ENCODE measurements at regions not wholly inside any gene's neighbourhood (a gene's known extent, or its start where the extent isn't known, plus 50 kb on each side); places are given as distances from the start of the nearest gene placed in this dataset.

DNA sequence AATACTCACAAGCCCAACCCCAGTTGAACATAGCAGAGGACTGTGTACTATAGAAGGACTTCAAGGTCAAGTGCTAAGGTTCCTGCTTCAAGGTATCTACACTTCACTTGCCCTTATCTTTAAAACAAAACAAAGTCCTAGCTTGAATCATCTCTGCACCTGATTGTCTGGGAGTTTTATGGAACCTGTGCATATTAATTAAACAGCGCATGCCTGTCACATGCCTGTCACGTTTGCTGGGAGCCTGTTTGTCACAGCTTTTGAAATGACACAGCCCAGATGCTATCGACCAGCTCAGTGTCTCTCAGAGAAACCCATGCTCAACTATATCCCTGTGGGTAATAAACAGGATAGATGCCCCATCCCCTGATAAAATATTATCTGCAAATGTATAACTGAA lies 476.0 kb downstream of the ZSWIM6 start:
- Histone ChIP-seq H3K4me3 (ENCODE audit: low read length) (no peak overlapping the region), H3K4me1 (ENCODE audit: control insufficient read depth, low read depth, low read length) (no peaks in the 10 kb centered on the region), H3K27ac (ENCODE audit: low read length) (no peak overlapping the region), H3K36me3 (ENCODE audit: control insufficient read depth, low read depth, low read length) (no peaks in the 10 kb centered on the region), H3K27me3 (ENCODE audit: control insufficient read depth, insufficient read depth, low read length) (no peaks in the 10 kb centered on the region), H3K9ac (ENCODE audit: low read length) (no peak overlapping the region), H3K9me3 (ENCODE audit: control insufficient read depth, low read depth, low read length) (no peaks in the 10 kb centered on the region)

DNA sequence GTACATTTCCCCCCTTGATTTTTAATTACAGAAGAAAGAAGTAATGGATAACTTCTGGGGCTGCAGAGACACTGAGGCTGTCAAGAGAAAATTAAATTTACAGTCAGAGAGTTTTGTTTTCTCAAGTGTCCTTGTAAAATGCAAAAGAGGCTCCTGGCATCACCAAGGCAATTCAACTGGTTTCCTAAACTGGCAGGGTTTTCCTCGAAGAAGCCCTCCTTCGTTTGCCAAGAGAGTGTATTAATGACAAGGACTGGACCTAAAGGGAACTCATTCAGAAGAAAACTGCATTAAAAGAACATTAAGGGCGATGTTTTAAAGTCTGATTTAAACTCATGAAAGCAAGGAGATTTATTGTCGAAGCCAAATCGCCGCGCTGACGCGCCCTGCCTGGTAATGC lies 476.9 kb downstream of the ZSWIM6 start:
- no peak overlapping the region for H3K27ac ChIP-seq (ENCODE audit: low read length)
- no peak overlapping the region for H3K9ac ChIP-seq (ENCODE audit: low read length)
- no peaks in the 10 kb centered on the region for H3K9me3 ChIP-seq (ENCODE audit: control insufficient read depth, low read depth, low read length)
- no peaks in the 10 kb centered on the region for H3K36me3 ChIP-seq (ENCODE audit: control insufficient read depth, low read depth, low read length)
- H3K4me1 ChIP-seq (ENCODE audit: control insufficient read depth, low read depth, low read length) = no peaks in the 10 kb centered on the region
- H3K4me3 ChIP-seq (ENCODE audit: low read length) = no peak overlapping the region
- H3K27me3 ChIP-seq (ENCODE audit: control insufficient read depth, insufficient read depth, low read length) = no peaks in the 10 kb centered on the region

DNA sequence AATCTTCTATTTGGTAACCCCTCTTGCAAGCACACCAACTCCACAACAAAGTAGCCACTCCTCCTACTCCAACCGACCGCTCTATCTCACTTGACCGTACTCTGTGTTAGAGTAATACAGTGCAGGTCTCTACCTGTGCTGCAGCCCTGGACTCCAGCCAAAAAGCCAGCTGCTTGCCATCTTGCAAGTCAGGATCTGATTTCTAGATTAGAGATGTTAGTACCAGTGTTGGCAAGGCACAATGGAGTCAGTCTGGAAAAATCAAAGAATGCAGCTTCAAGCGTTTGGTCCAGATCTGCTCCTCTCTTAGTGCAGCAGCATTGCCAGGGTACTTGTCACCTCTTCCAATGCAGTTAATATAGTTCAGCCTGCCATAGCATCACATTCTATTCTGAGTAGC lies 477.6 kb downstream of the ZSWIM6 start:
- no peak overlapping the region for H3K27ac ChIP-seq (ENCODE audit: low read length)
- H3K9ac ChIP-seq (ENCODE audit: low read length) = no peak overlapping the region
- H3K36me3 ChIP-seq (ENCODE audit: control insufficient read depth, low read depth, low read length) = no peaks in the 10 kb centered on the region

DNA sequence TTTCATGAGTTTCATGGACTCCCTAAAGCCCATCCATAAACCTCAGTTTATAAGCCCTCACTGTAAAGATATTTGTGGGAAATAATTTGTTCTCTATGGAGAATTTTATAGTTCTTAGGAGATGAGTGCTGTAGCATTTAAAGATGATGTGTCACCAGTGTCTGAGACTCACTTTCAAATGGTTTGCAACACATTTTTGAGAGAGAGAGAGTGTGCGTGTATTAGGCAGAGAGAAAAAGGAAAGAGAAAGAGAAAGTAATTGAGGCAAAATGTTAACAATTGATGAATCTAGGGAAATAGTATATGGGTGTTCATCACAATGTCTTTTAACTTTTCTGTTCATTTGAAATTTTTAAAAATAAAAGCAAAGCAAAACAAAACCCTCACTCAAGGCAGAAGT lies 479.0 kb downstream of the ZSWIM6 start:
- Histone ChIP-seq H3K9me3 (ENCODE audit: control insufficient read depth, low read depth, low read length) (no peaks in the 10 kb centered on the region), H3K4me3 (ENCODE audit: low read length) (no peak overlapping the region), H3K9ac (ENCODE audit: low read length) (no peak overlapping the region), H3K27ac (ENCODE audit: low read length) (no peak overlapping the region), H3K36me3 (ENCODE audit: control insufficient read depth, low read depth, low read length) (no peaks in the 10 kb centered on the region), H3K27me3 (ENCODE audit: control insufficient read depth, insufficient read depth, low read length) (no peaks in the 10 kb centered on the region), H3K4me1 (ENCODE audit: control insufficient read depth, low read depth, low read length) (no peaks in the 10 kb centered on the region)

More for the DNA sequence above, 477.6 kb downstream of the ZSWIM6 start:
- Histone ChIP-seq H3K4me3 (ENCODE audit: low read length) (no peak overlapping the region), H3K4me1 (ENCODE audit: control insufficient read depth, low read depth, low read length) (no peaks in the 10 kb centered on the region), H3K27me3 (ENCODE audit: control insufficient read depth, insufficient read depth, low read length) (no peaks in the 10 kb centered on the region), H3K9me3 (ENCODE audit: control insufficient read depth, low read depth, low read length) (no peaks in the 10 kb centered on the region)

DNA sequence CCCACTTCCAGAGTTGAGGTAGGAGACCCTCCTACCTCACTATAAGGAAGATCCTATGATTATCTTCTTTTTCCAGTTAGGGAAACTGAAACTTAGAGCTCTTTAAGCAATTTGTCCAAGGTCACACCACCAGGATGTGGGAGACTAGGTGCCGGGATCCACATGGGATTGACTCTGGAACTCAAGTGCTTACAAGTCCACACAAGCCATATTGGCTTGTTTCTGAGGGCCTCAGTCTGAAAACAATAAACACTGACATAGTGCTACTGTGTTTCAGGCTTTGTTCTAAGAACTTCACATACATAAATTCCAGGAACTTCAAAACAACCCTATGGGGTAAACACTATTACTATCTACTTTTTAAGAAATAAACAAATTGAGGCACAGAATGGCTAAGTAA lies 481.3 kb downstream of the ZSWIM6 start:
- Histone ChIP-seq H3K36me3 (ENCODE audit: control insufficient read depth, low read depth, low read length) (no peaks in the 10 kb centered on the region), H3K9me3 (ENCODE audit: control insufficient read depth, low read depth, low read length) (no peaks in the 10 kb centered on the region), H3K9ac (ENCODE audit: low read length) (no peak overlapping the region), H3K4me1 (ENCODE audit: control insufficient read depth, low read depth, low read length) (peaks cover 7% of the 10 kb centered on the region), H3K27me3 (ENCODE audit: control insufficient read depth, insufficient read depth, low read length) (no peaks in the 10 kb centered on the region), H3K27ac (ENCODE audit: low read length) (no peak overlapping the region), H3K4me3 (ENCODE audit: low read length) (no peak overlapping the region)

DNA sequence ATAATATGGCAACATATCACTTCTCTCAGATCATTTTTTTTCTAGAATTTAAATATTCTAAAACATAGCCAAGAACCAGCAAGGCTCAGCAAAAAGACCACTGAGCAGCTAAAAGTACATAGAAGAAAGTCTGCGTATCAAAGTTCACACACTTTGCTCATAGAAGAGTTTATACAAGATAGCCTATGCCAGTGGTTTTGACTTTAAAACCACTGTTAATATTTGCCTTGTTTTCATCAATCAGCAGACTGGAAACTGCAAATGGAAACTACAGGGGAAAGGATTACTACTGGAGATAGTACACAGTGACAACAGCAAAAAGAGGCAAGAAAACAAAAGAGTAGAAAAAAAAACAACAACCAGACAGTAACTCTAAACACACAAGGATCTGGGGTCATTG lies 483.3 kb downstream of the ZSWIM6 start:
- Histone ChIP-seq H3K9me3 (ENCODE audit: control insufficient read depth, low read depth, low read length) (no peaks in the 10 kb centered on the region), H3K9ac (ENCODE audit: low read length) (no peak overlapping the region), H3K4me3 (ENCODE audit: low read length) (no peak overlapping the region), H3K27ac (ENCODE audit: low read length) (no peak overlapping the region), H3K4me1 (ENCODE audit: control insufficient read depth, low read depth, low read length) (peaks cover 7% of the 10 kb centered on the region), H3K27me3 (ENCODE audit: control insufficient read depth, insufficient read depth, low read length) (no peaks in the 10 kb centered on the region), H3K36me3 (ENCODE audit: control insufficient read depth, low read depth, low read length) (no peaks in the 10 kb centered on the region)

DNA sequence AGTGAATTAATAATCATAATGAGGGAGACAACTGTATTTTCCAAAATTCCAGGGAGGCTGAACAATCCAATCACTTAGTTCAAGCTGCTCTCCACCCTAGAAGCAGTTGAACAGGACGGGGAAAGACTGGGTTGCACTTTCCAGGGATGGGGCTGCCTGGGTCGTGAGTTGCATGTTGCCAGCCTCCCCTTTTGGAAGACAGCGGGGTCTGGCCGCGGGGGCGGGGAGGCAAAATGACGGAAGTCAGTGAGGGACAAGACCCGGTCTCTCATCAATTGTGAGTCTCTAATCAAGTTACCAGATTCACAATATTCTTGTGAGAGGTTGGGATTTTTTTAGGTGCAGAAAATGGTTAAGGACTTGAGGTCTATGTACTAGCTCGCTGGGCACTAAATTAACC lies 484.1 kb downstream of the ZSWIM6 start:
- Histone ChIP-seq H3K9ac (ENCODE audit: low read length) (no peak overlapping the region), H3K27me3 (ENCODE audit: control insufficient read depth, insufficient read depth, low read length) (no peaks in the 10 kb centered on the region), H3K4me3 (ENCODE audit: low read length) (no peak overlapping the region), H3K9me3 (ENCODE audit: control insufficient read depth, low read depth, low read length) (no peaks in the 10 kb centered on the region), H3K27ac (ENCODE audit: low read length) (no peak overlapping the region), H3K4me1 (ENCODE audit: control insufficient read depth, low read depth, low read length) (peaks cover 7% of the 10 kb centered on the region), H3K36me3 (ENCODE audit: control insufficient read depth, low read depth, low read length) (no peaks in the 10 kb centered on the region)

DNA sequence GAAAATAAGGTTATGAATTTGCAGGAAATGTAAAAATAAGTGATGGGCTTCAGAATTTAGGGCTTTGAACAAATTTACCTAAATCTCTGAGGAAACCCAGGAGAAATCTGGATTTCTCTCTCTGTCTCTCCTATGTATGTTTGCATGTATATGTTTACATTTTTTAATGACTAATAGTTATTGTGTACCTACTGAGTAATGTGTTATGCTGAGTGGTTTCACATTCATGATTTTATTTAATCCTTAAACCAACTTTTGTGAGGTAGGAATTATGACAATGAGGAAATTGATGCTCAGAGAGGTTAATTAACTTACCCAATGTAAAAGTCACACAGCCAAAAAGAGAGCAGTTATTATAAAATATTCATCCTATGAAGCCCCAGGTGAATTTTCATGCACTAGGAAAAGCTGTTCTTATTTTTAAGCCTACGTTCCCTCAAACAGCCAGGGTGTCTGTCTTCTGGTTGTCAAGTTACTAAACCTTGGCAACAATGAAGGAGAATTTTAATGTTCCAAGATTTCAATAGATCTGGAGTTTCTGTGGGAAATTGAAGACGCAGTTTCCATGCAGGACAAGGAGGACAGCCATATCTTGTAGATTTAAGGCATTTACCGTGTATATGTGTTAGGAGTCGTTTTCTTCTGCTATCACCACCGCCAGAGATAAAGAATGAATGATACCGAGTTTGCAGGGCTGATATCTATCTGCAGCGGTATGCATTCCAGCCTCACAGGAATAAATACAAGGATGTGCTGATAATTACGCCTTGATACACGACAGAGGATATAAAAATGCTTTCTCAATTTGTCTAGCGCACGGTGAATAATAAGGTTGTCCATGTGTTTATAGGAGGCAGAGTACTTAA lies 484.8 kb downstream of the ZSWIM6 start:
- no peaks in the 10 kb centered on the region for H3K9me3 ChIP-seq (ENCODE audit: control insufficient read depth, low read depth, low read length)

DNA sequence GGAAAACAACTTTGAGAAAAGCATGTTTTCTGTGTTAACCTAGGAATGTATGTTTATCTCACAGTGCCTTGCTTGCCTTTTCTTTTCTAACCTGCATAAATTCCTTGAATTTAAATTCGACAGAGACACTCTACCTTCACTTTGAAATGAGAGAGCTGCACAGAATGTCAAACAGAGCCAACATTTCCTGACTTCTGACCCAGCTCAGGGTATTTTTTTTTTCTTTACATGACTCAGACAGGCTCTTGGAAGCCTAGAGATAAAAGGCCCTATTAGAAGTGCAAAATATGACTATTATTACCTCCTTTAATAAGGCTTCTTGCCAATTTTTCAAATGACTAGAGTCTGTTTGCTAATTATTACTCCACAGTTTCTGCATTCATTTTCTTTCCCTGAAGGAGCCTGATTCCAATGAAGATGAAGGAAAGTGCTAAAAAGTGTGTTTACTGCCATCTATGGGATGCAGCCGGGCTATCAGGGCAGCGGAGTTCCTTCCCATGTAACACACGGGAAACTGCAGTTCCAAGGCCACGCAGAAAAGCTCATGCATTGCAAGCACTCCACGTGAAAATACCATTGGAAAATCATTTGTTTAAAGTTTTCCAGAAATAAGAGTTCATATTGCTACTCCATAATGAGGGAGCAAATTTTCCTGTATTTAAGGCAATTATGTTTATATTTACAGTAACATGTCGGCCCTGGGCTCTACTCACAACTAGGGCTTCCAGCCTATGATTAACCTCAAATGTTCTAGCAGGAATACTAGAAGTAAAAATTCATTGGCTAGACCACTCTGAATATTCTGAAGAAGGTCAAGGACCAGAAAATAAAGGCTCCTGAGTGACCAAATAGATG lies 485.6 kb downstream of the ZSWIM6 start:
- Histone ChIP-seq H3K4me1 (ENCODE audit: control insufficient read depth, low read depth, low read length) (peaks cover 7% of the 10 kb centered on the region), H3K9me3 (ENCODE audit: control insufficient read depth, low read depth, low read length) (no peaks in the 10 kb centered on the region), H3K4me3 (ENCODE audit: low read length) (no peak overlapping the region), H3K27ac (ENCODE audit: low read length) (no peak overlapping the region), H3K9ac (ENCODE audit: low read length) (no peak overlapping the region), H3K36me3 (ENCODE audit: control insufficient read depth, low read depth, low read length) (no peaks in the 10 kb centered on the region), H3K27me3 (ENCODE audit: control insufficient read depth, insufficient read depth, low read length) (no peaks in the 10 kb centered on the region)

More for the DNA sequence above, 484.8 kb downstream of the ZSWIM6 start:
- Histone ChIP-seq H3K9ac (ENCODE audit: low read length) (no peak overlapping the region), H3K4me1 (ENCODE audit: control insufficient read depth, low read depth, low read length) (peaks cover 7% of the 10 kb centered on the region), H3K27me3 (ENCODE audit: control insufficient read depth, insufficient read depth, low read length) (no peaks in the 10 kb centered on the region), H3K4me3 (ENCODE audit: low read length) (no peak overlapping the region), H3K27ac (ENCODE audit: low read length) (no peak overlapping the region), H3K36me3 (ENCODE audit: control insufficient read depth, low read depth, low read length) (no peaks in the 10 kb centered on the region)

DNA sequence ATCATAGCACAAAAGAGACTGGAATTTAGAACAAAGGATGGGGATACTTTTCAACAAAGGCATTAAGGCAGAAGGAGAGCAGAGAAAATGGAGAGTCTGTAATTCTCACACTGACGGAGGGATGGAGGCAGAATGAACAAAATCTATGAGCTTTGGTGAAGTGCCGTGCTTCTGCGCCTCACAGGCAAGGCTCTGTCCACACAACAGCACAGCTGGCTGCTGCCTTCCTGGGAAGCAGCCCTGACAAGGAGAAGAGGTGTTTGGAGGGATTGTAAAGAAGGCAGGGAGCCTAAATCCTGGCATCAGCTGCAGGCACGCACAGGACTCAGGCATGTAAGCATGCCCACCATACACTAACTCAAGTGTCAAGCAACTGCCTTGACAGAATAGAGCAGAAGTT lies 485.2 kb upstream of the KIF2A start:
- H3K27me3 ChIP-seq (ENCODE audit: control insufficient read depth, insufficient read depth, low read length) = no peaks in the 10 kb centered on the region
- no peaks in the 10 kb centered on the region for H3K9me3 ChIP-seq (ENCODE audit: control insufficient read depth, low read depth, low read length)
- no peak overlapping the region for H3K27ac ChIP-seq (ENCODE audit: low read length)
- H3K36me3 ChIP-seq (ENCODE audit: control insufficient read depth, low read depth, low read length) = no peaks in the 10 kb centered on the region
- no peak overlapping the region for H3K4me3 ChIP-seq (ENCODE audit: low read length)
- peaks cover 11% of the 10 kb centered on the region for H3K4me1 ChIP-seq (ENCODE audit: control insufficient read depth, low read depth, low read length)
- no peak overlapping the region for H3K9ac ChIP-seq (ENCODE audit: low read length)

DNA sequence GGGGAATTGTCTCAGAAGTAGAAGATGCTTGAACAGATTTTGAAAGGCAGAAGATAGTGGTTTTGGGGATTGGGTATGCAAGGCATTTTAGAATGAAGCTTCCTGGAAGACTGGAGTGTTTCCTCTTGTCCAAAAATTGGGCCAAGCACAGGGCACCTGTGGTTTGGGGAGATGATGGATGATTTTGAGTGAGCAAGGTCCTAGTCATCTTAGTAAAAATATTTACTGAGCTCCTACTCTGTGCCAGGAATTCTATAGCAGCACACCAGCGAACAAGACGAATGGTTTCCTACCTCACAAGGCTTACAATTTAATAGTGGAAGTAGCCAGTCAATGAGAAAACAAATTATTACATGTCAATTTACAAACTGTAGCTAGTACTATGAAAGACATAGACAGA lies 484.4 kb upstream of the KIF2A start:
- H3K4me3 ChIP-seq (ENCODE audit: low read length) = no peak overlapping the region
- H3K36me3 ChIP-seq (ENCODE audit: control insufficient read depth, low read depth, low read length) = no peaks in the 10 kb centered on the region
- H3K9me3 ChIP-seq (ENCODE audit: control insufficient read depth, low read depth, low read length) = no peaks in the 10 kb centered on the region
- H3K27ac ChIP-seq (ENCODE audit: low read length) = no peak overlapping the region
- no peak overlapping the region for H3K9ac ChIP-seq (ENCODE audit: low read length)
- H3K4me1 ChIP-seq (ENCODE audit: control insufficient read depth, low read depth, low read length) = peaks cover 11% of the 10 kb centered on the region
- H3K27me3 ChIP-seq (ENCODE audit: control insufficient read depth, insufficient read depth, low read length) = no peaks in the 10 kb centered on the region
